ENCODE measurements at regions not wholly inside any gene's neighbourhood (a gene's known extent, or its start where the extent isn't known, plus 50 kb on each side); places are given as distances from the start of the nearest gene placed in this dataset.

DNA sequence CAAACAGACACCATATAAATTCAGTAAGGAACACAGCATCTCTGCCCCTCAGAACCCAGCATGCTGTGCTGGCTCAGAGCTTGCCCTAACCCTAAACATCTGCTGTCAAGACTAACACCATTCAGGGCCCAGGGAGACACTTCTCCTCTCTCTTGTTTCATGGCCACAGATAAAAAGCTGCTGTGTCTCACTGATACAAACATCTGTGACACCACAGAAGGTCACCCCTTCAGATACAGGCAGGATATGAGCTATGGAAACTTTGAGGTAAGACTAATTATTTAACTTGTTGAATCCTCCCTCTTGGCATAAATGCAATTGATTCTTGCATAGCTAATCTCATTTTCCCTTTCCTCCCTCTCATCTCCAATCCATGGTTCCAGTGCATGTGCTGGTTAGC is 61.6 kb upstream of the GPR12 start:
- no peak for DNase-seq

DNA sequence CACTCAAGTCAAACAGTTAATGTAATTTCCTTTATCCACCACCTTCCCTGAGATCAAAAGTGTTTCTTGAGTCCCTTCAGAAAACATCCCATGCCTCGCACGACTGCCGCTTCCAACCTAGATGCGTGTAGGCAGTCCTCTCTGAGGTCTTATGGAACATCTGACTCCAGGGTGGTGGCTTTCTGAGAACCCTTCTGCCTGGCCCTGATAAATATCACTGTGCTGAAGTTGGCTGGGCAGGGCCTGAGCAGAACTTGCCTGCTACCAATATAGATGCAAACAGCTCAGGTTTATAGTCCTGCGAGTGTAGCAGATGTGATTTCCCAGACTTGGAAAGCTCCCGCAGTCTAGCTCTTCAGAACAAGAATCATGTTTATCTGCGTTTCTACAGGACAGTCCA is 61.1 kb upstream of the GPR12 start:
- no peak for DNase-seq

DNA sequence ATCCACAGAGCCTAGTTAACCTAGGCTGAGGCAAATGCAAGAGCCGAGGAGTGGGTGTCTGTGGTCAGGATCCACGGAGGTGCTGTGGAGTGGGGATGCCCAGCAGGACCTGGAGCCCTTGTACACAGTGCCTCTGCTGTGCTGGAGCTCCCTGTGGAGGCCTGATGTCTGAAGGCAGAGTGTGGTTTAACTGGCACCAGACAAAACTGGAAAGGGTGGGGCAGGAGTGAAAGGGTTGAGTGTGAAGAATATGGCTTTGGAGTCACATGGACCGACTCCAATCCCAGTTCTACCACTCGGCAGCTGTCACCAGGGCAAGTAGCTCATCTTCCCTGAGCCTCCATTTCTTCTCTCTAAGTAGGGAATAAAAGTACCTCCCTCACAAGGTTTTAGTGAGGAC is 60.3 kb upstream of the GPR12 start:
- DNase-seq = no peak

DNA sequence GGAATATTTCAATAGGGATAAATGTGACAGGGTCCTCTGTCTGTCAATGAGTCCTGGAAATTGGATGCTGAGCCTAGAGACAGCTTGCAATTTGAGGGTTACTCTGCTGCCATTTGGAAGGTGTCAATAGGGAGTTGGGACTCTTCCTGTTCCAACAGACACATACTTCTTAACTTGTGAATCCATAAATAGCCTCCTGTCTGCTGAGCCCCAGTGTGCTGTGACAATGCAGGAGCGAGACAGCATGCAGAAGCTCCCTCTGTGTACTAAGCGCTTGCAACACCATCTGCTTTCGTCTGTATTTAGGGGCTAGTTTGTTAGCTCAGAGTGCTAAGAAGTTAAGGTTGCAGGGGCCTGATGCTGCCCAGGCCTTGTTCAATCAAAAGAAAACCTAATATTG is 58.5 kb upstream of the GPR12 start:
- no peak for DNase-seq

DNA sequence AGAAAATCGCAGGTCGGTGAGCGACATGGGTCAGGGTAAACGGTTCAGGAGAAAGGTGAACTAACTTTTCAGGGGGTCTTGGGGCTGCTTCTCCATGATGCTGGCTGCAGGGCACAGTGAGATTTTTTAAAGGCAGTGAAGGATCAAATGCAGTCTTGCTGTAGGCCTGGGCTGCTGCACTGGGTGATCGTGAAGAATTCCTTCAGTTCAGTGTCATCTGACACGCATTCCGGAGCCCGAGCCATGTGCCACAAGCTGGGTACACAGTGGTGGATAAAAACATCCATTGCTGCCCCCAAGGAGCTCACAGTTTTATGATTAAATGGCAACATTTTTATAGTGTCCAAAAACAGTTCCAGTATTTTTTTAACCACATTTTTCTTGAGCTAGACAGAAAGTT is 56.3 kb upstream of the GPR12 start:
- DNase-seq = no peak

DNA sequence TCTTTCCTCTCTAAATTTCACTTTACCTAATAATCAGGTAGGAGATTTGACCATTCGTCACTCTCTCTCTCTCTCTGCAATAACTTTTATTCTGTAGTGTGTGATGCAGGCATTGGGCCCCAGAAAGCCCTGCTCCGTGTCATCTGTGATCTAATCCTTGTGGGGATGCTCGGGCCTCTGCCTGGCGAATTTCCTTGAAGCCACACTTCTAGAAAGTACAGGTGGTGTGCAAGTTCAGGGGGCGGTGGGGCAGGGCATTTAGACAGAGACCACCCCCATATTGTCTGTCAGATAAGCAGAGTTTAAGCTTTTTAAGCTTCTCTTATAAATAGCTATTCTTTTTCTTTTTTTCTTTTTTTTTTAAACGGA is 53.4 kb upstream of the GPR12 start:
- DNase-seq = no peak

DNA sequence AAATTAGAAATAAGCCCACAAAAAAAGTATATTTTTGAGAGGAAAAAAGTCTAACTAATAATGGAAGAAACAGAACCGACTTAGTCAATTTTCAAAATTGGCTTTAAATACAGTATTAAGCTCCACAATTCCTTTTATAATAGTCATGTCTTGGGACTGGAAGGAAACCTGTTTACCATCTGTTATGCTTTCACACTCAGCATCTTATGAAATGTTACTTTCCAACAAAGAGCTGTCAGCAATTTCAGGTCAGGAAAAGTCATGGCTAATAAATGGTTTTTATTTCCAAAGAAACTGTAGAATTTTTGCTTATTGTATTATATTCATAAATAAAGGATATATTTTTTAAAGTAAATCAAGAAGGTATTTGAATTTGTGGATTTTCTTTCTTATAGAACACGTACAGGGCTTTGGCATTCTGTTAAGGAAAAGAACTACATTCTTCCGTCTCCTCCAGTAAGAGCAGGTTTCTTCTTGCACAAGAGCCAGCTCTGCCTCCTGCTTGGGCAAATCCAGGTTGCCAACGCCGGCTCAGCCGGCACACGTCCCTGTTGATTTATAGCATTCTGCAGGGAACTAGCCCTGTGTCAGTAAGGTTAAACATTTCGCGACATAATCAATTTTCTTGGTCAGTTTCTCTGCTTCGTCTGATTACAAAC is 52.9 kb upstream of the GPR12 start:
- DNase-seq = no peak

DNA sequence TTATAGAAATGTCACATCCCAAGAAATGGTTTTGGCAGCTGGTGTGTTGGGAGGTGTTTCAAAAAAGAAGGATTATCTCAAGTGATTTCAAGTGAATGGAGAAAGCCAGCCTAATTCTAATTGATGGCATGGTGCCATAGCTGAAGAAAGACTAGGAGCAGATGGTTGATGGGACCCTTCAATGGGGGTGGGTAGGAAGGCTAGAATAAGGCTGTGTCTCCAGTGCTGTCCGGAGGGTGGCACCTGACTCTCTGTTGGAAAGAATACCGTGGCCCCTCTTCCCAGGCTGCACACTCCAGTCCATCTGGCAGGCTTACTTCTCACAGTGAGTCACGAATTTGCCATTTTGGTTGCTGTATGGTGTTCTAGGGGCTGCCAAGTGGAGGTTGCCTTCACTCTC is 51.0 kb upstream of the GPR12 start:
- DNase-seq = no peak
